ENCODE measurements at regions not wholly inside any gene's neighbourhood (a gene's known extent, or its start where the extent isn't known, plus 50 kb on each side); places are given as distances from the start of the nearest gene placed in this dataset.
A peak's percentile ranks its signal among the peaks of the same experiment; 100 is the strongest.

GRCh38 chr2:117755768-117756167 lies 58.7 kb upstream of the DDX18 start:
- H3K4me1 Mint-ChIP-seq (ENCODE audit: insufficient read depth, unreplicated experiment), result no peaks in the 10 kb centered on the region
- CTCF ChIA-PET, result no interaction called here
- no peaks in the 10 kb centered on the region for H3K27me3 Mint-ChIP-seq (ENCODE audit: insufficient read depth, unreplicated experiment)
- DNase-seq (ENCODE audit: unreplicated experiment), result no peak
- POLR2A ChIA-PET, result no interaction called here
- H3K9me3 Mint-ChIP-seq (ENCODE audit: unreplicated experiment), result peaks cover 12% of the 10 kb centered on the region
- intact Hi-C loops (cut with micrococcal nuclease), result no loop called here
- BruUV-seq (replicated peaks), result no TSS peak
- no peak overlapping the region for H3K27ac Mint-ChIP-seq (ENCODE audit: low read depth, unreplicated experiment)
- no peak for TF ChIP-seq CTCF (IDR thresholded peaks at IDR 0.05; ENCODE audit: unreplicated experiment)
- no peak overlapping the region for H3K4me3 Mint-ChIP-seq (ENCODE audit: unreplicated experiment)
- H3K36me3 Mint-ChIP-seq (ENCODE audit: insufficient read depth, unreplicated experiment), result no peaks in the 10 kb centered on the region

- POLR2A ChIA-PET, result no interaction called here
- intact Hi-C loops (cut with micrococcal nuclease), result no loop called here
- BruUV-seq (replicated peaks), result no TSS peak
Measured at GRCh38 chr2:117760916-117761315, 53.6 kb upstream of the DDX18 start.

GRCh38 chr2:117762454-117762853 lies 52.0 kb upstream of the DDX18 start:
- CTCF ChIA-PET, result interaction anchor here (0.7 kb wide), 1 partner anchor 439 kb away, joined by 3 read pairs; no protein-coding TSS in a partner anchor
- Mint-ChIP-seq H3K4me3 (ENCODE audit: unreplicated experiment) (no peak overlapping the region), H3K4me1 (ENCODE audit: insufficient read depth, unreplicated experiment) (no peaks in the 10 kb centered on the region), H3K27ac (ENCODE audit: low read depth, unreplicated experiment) (no peak overlapping the region), H3K9me3 (ENCODE audit: unreplicated experiment) (no peaks in the 10 kb centered on the region), H3K27me3 (ENCODE audit: insufficient read depth, unreplicated experiment) (no peaks in the 10 kb centered on the region), H3K36me3 (ENCODE audit: insufficient read depth, unreplicated experiment) (no peaks in the 10 kb centered on the region)
- POLR2A ChIA-PET, result no interaction called here
- DNase-seq (ENCODE audit: unreplicated experiment), result no peak
- BruUV-seq (replicated peaks), result no TSS peak
- intact Hi-C loops (cut with micrococcal nuclease), result no loop called here
- no peak for TF ChIP-seq CTCF (IDR thresholded peaks at IDR 0.05; ENCODE audit: unreplicated experiment)

More at GRCh38 chr2:117760916-117761315, 53.6 kb upstream of the DDX18 start:
- Mint-ChIP-seq H3K27me3 (ENCODE audit: insufficient read depth, unreplicated experiment) (no peaks in the 10 kb centered on the region), H3K4me1 (ENCODE audit: insufficient read depth, unreplicated experiment) (no peaks in the 10 kb centered on the region), H3K4me3 (ENCODE audit: unreplicated experiment) (no peak overlapping the region), H3K27ac (ENCODE audit: low read depth, unreplicated experiment) (no peak overlapping the region), H3K36me3 (ENCODE audit: insufficient read depth, unreplicated experiment) (no peaks in the 10 kb centered on the region), H3K9me3 (ENCODE audit: unreplicated experiment) (peaks cover under 1% of the 10 kb centered on the region)
- TF ChIP-seq CTCF (IDR thresholded peaks at IDR 0.05; ENCODE audit: unreplicated experiment), result no peak
- CTCF ChIA-PET, result interaction anchor here (0.5 kb wide), 1 partner anchor 1570 kb away, joined by 3 read pairs; no protein-coding TSS in a partner anchor
- DNase-seq (ENCODE audit: unreplicated experiment), result peak; percentile 10

DNA sequence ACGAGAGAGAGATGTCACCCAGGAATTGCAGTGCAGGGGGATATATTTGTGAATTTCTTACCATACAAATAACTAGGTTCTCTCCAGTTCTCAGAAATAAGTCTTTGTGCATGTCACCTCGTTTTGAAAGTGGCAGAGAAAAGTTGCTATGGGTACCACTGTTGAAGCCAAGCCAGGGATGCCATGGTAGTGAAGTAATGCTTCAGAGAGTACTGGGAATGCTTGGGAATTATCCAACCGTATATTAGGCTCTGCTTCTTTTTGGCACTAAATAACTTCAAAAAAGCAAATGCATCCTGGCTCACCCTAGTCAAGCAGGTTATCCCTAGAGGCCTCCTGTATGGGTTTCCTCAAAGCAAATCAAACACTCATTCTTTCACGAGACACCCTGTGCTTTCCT lies 50.7 kb upstream of the DDX18 start:
- no TSS peak for BruUV-seq (replicated peaks)
- POLR2A ChIA-PET, result no interaction called here
- Mint-ChIP-seq H3K4me1 (ENCODE audit: insufficient read depth, unreplicated experiment) (no peaks in the 10 kb centered on the region), H3K36me3 (ENCODE audit: insufficient read depth, unreplicated experiment) (no peaks in the 10 kb centered on the region), H3K27ac (ENCODE audit: low read depth, unreplicated experiment) (no peak overlapping the region), H3K9me3 (ENCODE audit: unreplicated experiment) (no peaks in the 10 kb centered on the region), H3K27me3 (ENCODE audit: insufficient read depth, unreplicated experiment) (no peaks in the 10 kb centered on the region), H3K4me3 (ENCODE audit: unreplicated experiment) (no peak overlapping the region)
- no peak for DNase-seq (ENCODE audit: unreplicated experiment)
- intact Hi-C loops (cut with micrococcal nuclease), result no loop called here
- CTCF ChIA-PET, result no interaction called here
- TF ChIP-seq CTCF (IDR thresholded peaks at IDR 0.05; ENCODE audit: unreplicated experiment), result no peak
